T1000 (cell line): ENCODE measurements at regions not wholly inside any gene's neighbourhood (a gene's known extent, or its start where the extent isn't known, plus 50 kb on each side); places are given as distances from the start of the nearest gene placed in this dataset.
"Not testable (repeated sequence)": the region's sequence is repeated elsewhere in the genome, so short reads cannot be mapped to it uniquely, and the experiment has no call there.

Source experiments
- DNase-seq: peaks from one replicate; lab custom pipeline; 2025; ENCODE audit warnings: mixed read lengths; lab: John Stamatoyannopoulos, UW

GRCh38 chr6:6724539-6725467, 136.3 kb downstream of the LY86 start:
- DNase-seq = no peak

DNA sequence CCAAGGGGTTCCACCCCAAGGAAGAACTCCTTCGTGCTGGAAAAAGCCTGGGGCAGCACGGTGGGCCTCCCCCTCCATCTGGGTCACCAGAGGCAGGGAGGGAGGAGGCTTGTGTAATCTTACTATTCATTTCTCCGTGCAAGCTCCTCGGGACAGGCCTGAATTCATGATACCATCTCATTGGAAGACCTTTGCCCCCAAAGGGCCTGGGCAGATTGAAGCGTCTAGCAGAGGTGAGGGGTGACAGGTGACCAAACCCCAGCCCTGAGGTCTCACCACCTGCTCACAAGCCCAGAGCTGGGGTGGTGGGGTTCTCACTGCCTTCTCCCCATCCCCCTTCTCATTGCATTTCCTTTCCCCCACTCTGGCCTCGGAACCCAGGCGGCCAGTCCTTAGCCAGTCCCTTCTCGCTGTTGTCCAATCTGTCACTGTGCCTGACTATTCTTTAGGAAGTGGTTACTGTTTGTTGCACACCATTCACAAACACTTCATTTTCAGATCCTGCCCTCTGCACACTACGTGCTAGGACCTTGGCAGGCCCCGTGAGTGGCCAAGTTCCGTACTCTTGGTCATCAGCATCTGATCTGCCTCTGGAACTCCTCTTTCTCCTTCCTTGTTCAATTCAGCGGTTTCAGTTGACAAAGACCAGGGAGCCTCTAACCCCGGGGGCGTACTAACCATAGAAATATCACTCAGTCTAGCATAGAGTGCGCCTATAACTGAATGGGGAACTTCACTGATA, 137.1 kb downstream of the LY86 start:
- no peak for DNase-seq

- no peak for DNase-seq
Observed at GRCh38 chr6:6728169-6728941, 139.8 kb downstream of the LY86 start.

- DNase-seq = no peak
Observed at GRCh38 chr6:6729971-6730370, 141.5 kb downstream of the LY86 start.

- no peak for DNase-seq
Observed at GRCh38 chr6:6730831-6731230, 142.3 kb downstream of the LY86 start.

DNA sequence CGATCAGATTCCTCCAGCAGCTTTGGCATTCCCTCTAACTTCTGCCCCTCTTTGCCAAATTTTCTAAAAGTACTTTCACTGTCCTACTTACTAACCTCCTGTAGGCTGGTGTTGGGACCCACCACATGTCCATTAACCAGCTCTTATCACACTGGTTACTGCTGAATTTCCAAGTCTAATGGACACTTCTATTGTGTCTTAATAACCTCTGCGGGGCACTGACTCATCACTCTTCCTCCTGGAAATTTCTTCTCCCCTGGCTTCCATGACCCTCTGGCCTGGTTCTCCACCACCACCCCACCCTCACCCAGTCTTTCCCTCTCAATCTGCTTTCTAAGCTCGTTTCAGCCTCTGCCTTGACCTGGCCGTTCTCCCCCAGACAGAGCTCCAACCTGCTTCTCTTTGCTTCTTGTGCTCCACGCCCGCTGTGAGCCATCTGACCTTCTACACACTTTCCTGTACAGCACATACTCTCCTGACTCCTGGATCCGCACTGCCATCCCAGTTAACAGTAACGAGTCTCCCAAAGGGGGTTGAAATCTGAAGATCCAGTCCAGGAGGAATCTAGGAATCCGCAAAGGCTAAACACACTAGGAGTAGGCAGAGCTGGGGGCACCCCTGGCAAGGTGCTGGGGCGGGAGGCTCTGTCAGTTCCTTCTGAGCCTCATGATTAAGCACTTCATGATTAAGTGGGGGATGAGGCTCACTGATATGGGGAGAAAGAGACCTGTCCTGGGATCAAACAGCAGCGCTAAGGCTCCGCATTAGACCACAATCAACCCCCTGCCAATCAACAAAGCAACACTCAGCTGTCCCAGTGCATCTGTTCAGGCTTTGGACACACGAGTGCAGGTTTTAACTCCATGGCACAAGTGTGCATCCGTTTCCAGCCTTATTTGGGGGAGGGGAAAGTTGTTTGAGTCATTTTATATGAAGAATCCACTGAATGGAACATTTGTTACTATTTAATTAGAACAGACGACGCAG, 146.3 kb downstream of the LY86 start:
- DNase-seq = no peak

GRCh38 chr6:6736791-6737654, 148.5 kb downstream of the LY86 start:
- DNase-seq = no peak

DNA sequence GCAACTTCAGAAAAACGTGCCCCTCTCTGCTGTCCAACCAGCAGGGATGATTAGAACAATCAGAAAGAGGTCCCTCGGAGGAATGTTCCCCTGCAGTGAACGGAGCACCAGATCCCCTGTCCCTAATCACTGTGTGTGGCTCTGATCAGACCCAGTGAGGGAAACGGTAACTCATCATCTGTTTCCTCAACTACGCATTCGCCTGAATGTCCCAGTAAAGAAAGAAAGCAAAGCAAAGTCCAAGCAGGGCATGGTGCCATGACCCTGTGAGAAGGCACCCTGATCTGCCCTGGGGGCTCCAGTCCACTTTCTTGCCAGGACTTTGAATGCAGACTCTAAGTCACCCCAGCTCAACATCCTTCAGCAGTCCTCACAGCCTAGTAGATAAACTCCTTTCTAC, 149.2 kb downstream of the LY86 start:
- DNase-seq = no peak

DNA sequence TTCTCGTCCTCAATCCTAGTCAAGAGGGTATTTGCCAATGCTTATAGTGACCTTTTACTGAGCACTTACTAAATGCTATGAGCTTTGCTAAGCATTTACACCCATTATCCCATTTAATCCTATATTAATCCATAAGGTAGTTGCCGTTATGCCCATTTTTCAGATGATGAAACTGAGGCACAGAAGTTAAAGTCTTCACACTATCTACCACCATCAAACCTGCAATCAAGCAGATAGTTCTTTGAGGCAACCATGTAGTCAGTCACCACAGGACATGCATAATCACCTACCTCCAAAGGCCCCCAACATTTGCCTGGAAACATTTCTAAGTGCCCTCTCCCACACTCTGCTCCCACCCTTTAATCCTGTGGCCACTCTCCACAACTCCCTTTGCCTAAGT, 149.6 kb downstream of the LY86 start:
- no peak for DNase-seq

DNA sequence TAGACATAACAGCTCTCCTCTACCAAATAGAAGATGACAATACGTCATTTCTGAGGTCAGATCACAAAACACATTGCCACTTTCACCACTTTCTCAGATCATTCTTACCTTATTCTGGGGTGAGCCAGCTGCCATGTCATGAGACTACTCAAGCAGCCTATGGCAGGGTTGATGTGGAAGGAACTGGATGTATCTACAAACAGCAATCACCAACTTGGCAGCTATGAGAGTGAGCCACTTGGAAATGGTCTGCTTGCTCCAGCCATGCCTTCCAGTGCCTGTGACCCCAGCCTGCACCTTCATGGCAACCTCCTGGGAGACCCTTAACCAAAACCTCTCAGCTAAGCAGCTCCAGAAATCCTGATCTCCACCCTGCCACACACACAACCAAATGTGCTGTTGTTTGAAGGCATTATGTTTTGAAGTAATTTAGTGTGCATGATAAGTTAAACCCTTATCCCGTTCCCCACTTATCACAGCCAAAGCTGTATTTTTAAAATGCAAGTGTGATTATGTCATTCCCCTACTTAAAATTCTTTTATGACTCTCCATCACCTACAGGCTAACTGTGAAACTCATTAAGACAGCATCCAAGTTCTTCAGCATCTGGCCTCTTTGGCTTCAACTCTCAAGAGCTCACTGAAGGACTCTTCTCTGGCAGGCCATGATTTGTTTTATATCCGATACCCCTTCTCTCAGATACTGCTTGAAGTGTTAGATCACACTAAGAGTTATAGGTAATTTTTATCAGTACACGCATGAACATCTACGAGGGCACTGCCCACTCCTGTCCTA, 150.6 kb downstream of the LY86 start:
- DNase-seq = no peak

- DNase-seq = no peak
Observed at GRCh38 chr6:6740595-6740994, 152.1 kb downstream of the LY86 start.

- no peak for DNase-seq
Observed at GRCh38 chr6:6741264-6741663, 152.7 kb downstream of the LY86 start.

GRCh38 chr6:6742535-6742934, 154.0 kb downstream of the LY86 start:
- DNase-seq = no peak

DNA sequence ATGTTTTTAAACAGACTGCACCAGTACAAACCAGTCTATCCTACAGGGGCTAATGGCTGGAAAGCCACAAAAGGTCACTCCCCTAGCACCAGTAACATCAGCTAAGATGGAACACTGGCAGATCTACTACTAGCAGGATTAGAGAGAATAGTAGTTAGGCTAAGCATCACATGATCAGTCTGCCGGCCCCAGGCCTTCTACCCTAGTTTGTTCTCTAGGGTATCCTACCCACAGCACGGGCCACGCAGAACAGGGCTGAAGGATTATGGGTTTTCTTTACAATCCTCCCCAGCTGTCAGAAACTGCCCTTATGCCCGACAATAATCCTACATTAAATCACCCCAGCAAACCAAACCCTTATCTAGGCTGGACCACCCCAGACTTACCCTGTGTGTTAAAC, 156.0 kb downstream of the LY86 start:
- no peak for DNase-seq

DNA sequence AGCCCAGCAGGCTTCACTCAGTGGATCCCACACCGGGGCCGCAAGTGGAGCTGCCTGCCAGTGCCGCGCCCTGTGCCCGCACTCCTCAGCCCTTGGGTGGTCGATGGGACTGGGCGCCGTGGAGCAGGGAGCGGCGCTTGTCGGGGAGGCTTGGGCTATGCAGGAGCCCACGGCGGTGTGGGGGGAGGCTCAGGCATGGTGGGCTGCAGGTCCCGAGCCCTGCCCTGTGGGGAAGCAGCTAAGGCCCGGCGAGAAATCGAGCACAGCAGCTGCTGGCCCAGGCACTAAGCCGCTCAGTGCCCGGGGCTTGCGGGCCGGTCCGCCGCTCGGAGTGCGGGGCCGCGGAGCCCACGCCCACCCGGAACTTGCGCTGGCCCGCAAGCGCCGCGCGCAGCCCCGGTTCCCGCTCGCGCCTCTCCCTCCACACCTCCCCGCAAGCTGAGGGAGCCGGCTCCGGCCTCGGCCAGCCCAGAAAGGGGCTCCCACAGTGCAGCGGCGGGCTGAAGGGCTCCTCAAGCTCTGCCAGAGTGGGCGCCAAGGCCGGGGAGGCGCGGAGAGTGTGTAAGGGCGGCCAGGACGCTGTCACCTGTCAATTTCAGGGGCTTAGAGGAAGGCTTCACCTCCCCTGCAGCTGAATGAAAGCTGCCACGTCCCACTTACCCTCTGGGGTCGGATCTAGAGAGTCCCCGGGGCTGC, 157.3 kb downstream of the LY86 start:
- not testable (repeated sequence) for DNase-seq

DNA sequence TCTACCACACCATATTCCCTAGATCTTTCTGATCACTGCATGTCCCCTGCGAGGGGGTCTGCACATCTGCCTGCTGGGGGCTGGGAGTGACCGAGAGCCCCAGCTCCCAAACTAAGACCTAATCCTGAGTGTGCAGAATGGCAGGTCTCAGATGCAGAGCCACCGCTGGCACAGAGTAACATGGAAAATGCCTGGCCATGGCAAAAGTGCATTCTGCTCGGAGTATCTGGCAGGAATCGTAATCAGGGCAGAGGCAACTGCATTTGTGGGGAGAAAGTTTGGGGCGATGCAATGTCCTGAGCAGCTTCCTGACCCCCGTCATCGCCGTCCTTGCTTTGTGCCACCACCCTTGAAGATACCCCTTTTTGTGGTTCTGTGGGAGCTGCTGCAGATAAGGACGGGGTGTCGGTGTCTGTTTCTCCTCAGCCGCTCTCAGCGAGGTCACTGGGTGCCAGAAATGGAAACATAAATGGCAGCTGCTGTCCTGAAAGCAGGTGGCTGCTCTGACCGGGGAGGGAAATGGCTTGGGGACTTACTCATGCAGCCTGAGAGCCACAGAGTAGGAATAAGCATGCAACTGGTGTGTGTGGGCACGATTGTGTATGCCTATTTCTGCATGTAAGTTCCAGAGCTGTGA, 157.9 kb downstream of the LY86 start:
- DNase-seq = no peak

GRCh38 chr6:6746970-6747338, 158.4 kb downstream of the LY86 start:
- no peak for DNase-seq

DNA sequence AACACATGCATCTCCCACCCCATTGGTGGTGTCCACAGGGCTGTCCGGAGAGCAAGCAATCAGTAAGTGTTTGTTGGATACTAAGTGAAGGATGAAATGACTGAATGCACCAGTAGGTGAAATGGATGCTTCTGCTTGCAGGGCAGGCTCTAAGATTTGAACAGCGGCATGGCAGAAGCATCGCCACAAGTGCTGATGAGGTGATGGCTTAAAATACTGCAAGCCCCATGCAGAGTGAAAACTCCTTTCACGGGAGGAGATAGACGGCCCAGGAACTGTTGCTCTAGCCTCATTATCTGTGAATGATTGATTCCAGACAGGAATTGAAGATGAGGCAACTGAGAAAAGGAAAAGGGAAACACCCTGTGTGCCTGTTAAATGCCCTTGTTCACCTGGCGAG, 158.9 kb downstream of the LY86 start:
- DNase-seq = no peak
